H1 (cell line): ENCODE measurements at regions not wholly inside any gene's neighbourhood (a gene's known extent, or its start where the extent isn't known, plus 50 kb on each side); places are given as distances from the start of the nearest gene placed in this dataset.

Source experiments
- CTCF ChIA-PET: fragments of 300-600 bp; sonication (Branson Sonifier 250); formaldehyde crosslinking; loops from one replicate; lab custom pipeline; 2021; ENCODE audit not compliant: partially characterized antibody; lab: Charles Lee
- POLR2A ChIA-PET: fragments of 300-600 bp; sonication (Branson Sonifier 250); formaldehyde crosslinking; loops from one replicate; lab custom pipeline; 2021; ENCODE audit warnings: inconsistent platforms; ENCODE audit not compliant: partially characterized antibody; lab: Charles Lee
- DNase-seq, 2 experiments: peaks; one replicate each; pipeline versions ENCODE4 v3.0.0 to v3.0.0-alpha.2; 2010 to 2022; ENCODE audit warnings: low spot score in 2 of 2, low read depth in 1 of 2, mixed read lengths in 1 of 2
- FAIRE-seq: peaks from 2 replicates; lab custom pipeline; 2011; peaks lifted over from hg19 to GRCh38; lab: Jason Lieb, UNC
- H2AFZ ChIP-seq: 2 replicates; pipeline ENCODE4 v1.8.1; 2012; ENCODE audit warnings: low read length, inconsistent platforms
- H2AK5ac ChIP-seq: 2 replicates; pipeline ENCODE4 v1.6.1; 2013; ENCODE audit warnings: low read depth, low read length
- H2BK120ac ChIP-seq: replicated peaks from 2 replicates; pipeline ENCODE3; 2013; ENCODE audit warnings: low read depth, low read length, inconsistent platforms
- H2BK12ac ChIP-seq: 2 replicates; pipeline ENCODE4 v1.6.1; 2013; ENCODE audit warnings: low read depth, low read length
- H2BK15ac ChIP-seq: 2 replicates; pipeline ENCODE4 v1.6.1; 2013; ENCODE audit warnings: low read length
- H2BK20ac ChIP-seq: 2 replicates; pipeline ENCODE4 v1.6.1; 2013; ENCODE audit warnings: low read length
- H2BK5ac ChIP-seq: 2 replicates; pipeline ENCODE4 v1.6.1; 2013; ENCODE audit warnings: low read depth, low read length
- H3K14ac ChIP-seq: 2 replicates; pipeline ENCODE4 v1.6.1; 2013; ENCODE audit warnings: inconsistent platforms; ENCODE audit not compliant: insufficient read length
- H3K18ac ChIP-seq: 2 replicates; pipeline ENCODE4 v1.6.1; 2013; ENCODE audit warnings: low read length; ENCODE audit errors: extremely low read depth
- H3K23ac ChIP-seq: 2 replicates; pipeline ENCODE4 v1.6.1; 2013; ENCODE audit warnings: inconsistent platforms; ENCODE audit not compliant: insufficient read length
- H3K23me2 ChIP-seq: 2 replicates; pipeline ENCODE4 v1.6.1; 2013; ENCODE audit warnings: low read depth, low read length
- H3K27ac ChIP-seq: 2 replicates; pipeline ENCODE4 v1.6.1; 2011; ENCODE audit warnings: low read depth, low read length, inconsistent platforms
- H3K27me3 ChIP-seq, 4 experiments: replicated peaks in 1 of 4; 1 replicate in 1 of 4; 2 replicates in 3 of 4; pipeline versions ENCODE4 v1.6.1 to v1.8.1; 2011 to 2013; ENCODE audit warnings: low read length in 3 of 4, mild to moderate bottlenecking in 3 of 4, inconsistent platforms in 2 of 4, mixed read lengths in 2 of 4, moderate library complexity in 1 of 4; ENCODE audit not compliant: control insufficient read depth in 3 of 4, insufficient read depth in 3 of 4; ENCODE audit errors: extremely low read depth in 1 of 4
- H3K36me3 ChIP-seq, 4 experiments: 2 replicates each; pipeline versions ENCODE4 v1.6.1 to v1.8.1; 2011 to 2013; ENCODE audit warnings: mild to moderate bottlenecking in 4 of 4, low read length in 3 of 4, moderate library complexity in 2 of 4, control low read depth in 1 of 4, inconsistent platforms in 1 of 4; ENCODE audit not compliant: insufficient read depth in 4 of 4, control insufficient read depth in 2 of 4
- H3K4ac ChIP-seq: replicated peaks from 2 replicates; pipeline ENCODE3; 2013; ENCODE audit warnings: low read length, low read depth, mixed read lengths, inconsistent platforms; ENCODE audit not compliant: insufficient read length
- H3K4me1 ChIP-seq, 4 experiments: replicated peaks in 1 of 4; 1 replicate in 1 of 4; 2 replicates in 3 of 4; pipeline versions ENCODE4 v1.6.1 to v1.8.1; 2011 to 2013; ENCODE audit warnings: low read length in 3 of 4, inconsistent platforms in 2 of 4, mixed read lengths in 1 of 4; ENCODE audit not compliant: insufficient read depth in 4 of 4, control insufficient read depth in 3 of 4
- H3K4me2 ChIP-seq, 2 experiments: 2 replicates each; pipeline versions ENCODE4 v1.6.1 to v1.8.1; 2011 to 2013; ENCODE audit warnings: low read depth in 2 of 2, low read length in 2 of 2, control low read depth in 1 of 2, inconsistent platforms in 1 of 2, mild to moderate bottlenecking in 1 of 2; ENCODE audit not compliant: insufficient read depth in 1 of 2
- H3K4me3 ChIP-seq, 4 experiments: fragments of 200-600, 300-600 bp in 1 of 4; sonication (generic), shearing (Covaris generic), sonication (Bioruptor Twin) in 1 of 4; 2 replicates each; pipeline versions ENCODE4 v1.5.1 to v1.8.1; 2011 to 2016; ENCODE audit warnings: low read length in 4 of 4, low read depth in 3 of 4, control low read depth in 2 of 4, inconsistent platforms in 2 of 4, mild to moderate bottlenecking in 2 of 4, mixed read lengths in 1 of 4, moderate library complexity in 1 of 4; ENCODE audit not compliant: insufficient read depth in 2 of 4; ENCODE audit errors: extremely low read depth in 1 of 4
- H3K56ac ChIP-seq: replicated peaks from 2 replicates; pipeline ENCODE3; 2013; ENCODE audit warnings: low read depth, mild to moderate bottlenecking, mixed read lengths, low read length, inconsistent platforms; ENCODE audit not compliant: insufficient read length
- H3K79me1 ChIP-seq: 2 replicates; pipeline ENCODE4 v1.6.1; 2013; ENCODE audit warnings: low read depth, low read length, control low read depth
- H3K79me2 ChIP-seq, 2 experiments: 2 replicates each; pipeline versions ENCODE4 v1.6.1 to v1.8.1; 2012 to 2013; ENCODE audit warnings: low read length in 2 of 2, mild to moderate bottlenecking in 2 of 2, inconsistent platforms in 1 of 2; ENCODE audit not compliant: insufficient read depth in 2 of 2, control insufficient read depth in 1 of 2
- H3K9ac ChIP-seq, 4 experiments: replicated peaks in 1 of 4; 1 replicate in 1 of 4; 2 replicates in 3 of 4; pipeline versions ENCODE4 v1.6.1 to v1.8.1; 2011 to 2013; ENCODE audit warnings: low read depth in 3 of 4, low read length in 3 of 4, control low read depth in 2 of 4, mild to moderate bottlenecking in 2 of 4, moderate library complexity in 2 of 4, inconsistent platforms in 1 of 4; ENCODE audit errors: extremely low read depth in 1 of 4
- H3K9me3 ChIP-seq, 2 experiments: 2 replicates each; pipeline versions ENCODE4 v1.6.1 to v1.8.1; 2012 to 2013; ENCODE audit warnings: mild to moderate bottlenecking in 2 of 2, moderate library complexity in 2 of 2, control low read depth in 1 of 2, inconsistent platforms in 1 of 2, low read depth in 1 of 2, low read length in 1 of 2, mixed read lengths in 1 of 2; ENCODE audit not compliant: insufficient read depth in 2 of 2
- H4K20me1 ChIP-seq, 2 experiments: replicated peaks in 1 of 2; 2 replicates each; pipeline versions ENCODE3 to v1.8.1; 2011 to 2013; ENCODE audit warnings: inconsistent platforms in 2 of 2, low read length in 2 of 2, mild to moderate bottlenecking in 1 of 2; ENCODE audit not compliant: insufficient read depth in 2 of 2, control insufficient read depth in 1 of 2
- H4K5ac ChIP-seq: 2 replicates; pipeline ENCODE4 v1.6.1; 2013; ENCODE audit warnings: low read length, low read depth, mixed read lengths, inconsistent platforms; ENCODE audit not compliant: insufficient read length
- H4K8ac ChIP-seq: 2 replicates; pipeline ENCODE4 v1.8.0; 2013; ENCODE audit warnings: mild to moderate bottlenecking, moderate library complexity, low read length, inconsistent platforms; ENCODE audit not compliant: insufficient read depth; ENCODE audit errors: extremely low read depth
- H4K91ac ChIP-seq: replicated peaks from 2 replicates; pipeline ENCODE3; 2013; ENCODE audit warnings: low read length, mixed read lengths, inconsistent platforms; ENCODE audit not compliant: insufficient read length
- ATF2 ChIP-seq: IDR thresholded peaks from 2 replicates; pipeline ENCODE4 v1.6.1; 2012; ENCODE audit warnings: low read length, inconsistent platforms
- ATF3 ChIP-seq: IDR thresholded peaks from 2 replicates; pipeline ENCODE4 v1.6.1; 2011; ENCODE audit warnings: low read depth, mild to moderate bottlenecking, low read length; ENCODE audit not compliant: insufficient read depth
- BACH1 ChIP-seq: IDR thresholded peaks from 2 replicates; pipeline ENCODE4 v1.6.1; 2012; ENCODE audit warnings: low read length, improper control_type of control experiment
- BRCA1 ChIP-seq: IDR thresholded peaks from 2 replicates; pipeline ENCODE4 v1.6.1; 2012; ENCODE audit warnings: low read depth, low read length, improper control_type of control experiment
- CBX5 ChIP-seq: fragments of 300-800, 300-1000 bp; sonication (generic); IDR thresholded peaks from 2 replicates; pipeline ENCODE4 v1.7.1; 2016; ENCODE audit warnings: antibody characterized with exemption, low read length, low read depth
- CBX8 ChIP-seq: fragments of 300-800, 300-1000 bp; sonication (generic); IDR thresholded peaks from 2 replicates; pipeline ENCODE4 v1.7.1; 2016; ENCODE audit warnings: low read depth, low read length, borderline replicate concordance
- EP300 ChIP-seq, 2 experiments: IDR thresholded peaks; 1 replicate in 1 of 2; 2 replicates in 1 of 2; pipeline ENCODE4 v1.6.1; 2011 to 2012; ENCODE audit warnings: low read depth in 2 of 2, low read length in 2 of 2, mild to moderate bottlenecking in 2 of 2, borderline replicate concordance in 1 of 2, inconsistent platforms in 1 of 2, moderate library complexity in 1 of 2
- NANOG ChIP-seq: IDR thresholded peaks from 2 replicates; pipeline ENCODE4 v1.6.1; 2011; ENCODE audit warnings: low read length, low read depth, mild to moderate bottlenecking, inconsistent platforms; ENCODE audit not compliant: insufficient read depth, poor library complexity, severe bottlenecking
- PHF8 ChIP-seq: fragments of 200-600 bp; sonication (generic); conservative IDR thresholded peaks from 2 replicates; pipeline ENCODE4 v1.7.1; 2012; ENCODE audit warnings: low read depth, mild to moderate bottlenecking, inconsistent platforms, low read length, moderate library complexity
- ZNF274 ChIP-seq: IDR thresholded peaks from 2 replicates; pipeline ENCODE4 v1.7.0; 2012; ENCODE audit warnings: low read length, borderline replicate concordance; ENCODE audit errors: extremely low read depth
- WGBS, 2 experiments: shearing (Covaris generic) in 1 of 2; methylation state at CpG; one replicate each; pipeline versions ENCODE4 v1.1.6 to v1.1.7; 2013 to 2015; ENCODE audit warnings: low lambda C conversion rate in 2 of 2, mixed read lengths in 2 of 2, inconsistent platforms in 1 of 2, low coverage in 1 of 2, missing lambda C conversion rate in 1 of 2; ENCODE audit not compliant: insufficient replicate concordance in 2 of 2, insufficient coverage in 1 of 2, insufficient read length in 1 of 2; ENCODE audit errors: extremely low coverage in 1 of 2, missing lambda C conversion rate in 1 of 2; 5-methylcytosine and 5-hydroxymethylcytosine counted together
- TF ChIP-seq, protein P1 (sequence below): IDR thresholded peaks from 2 replicates; pipeline ENCODE4 v1.6.1; 2012; ENCODE audit warnings: inconsistent platforms

DNA sequence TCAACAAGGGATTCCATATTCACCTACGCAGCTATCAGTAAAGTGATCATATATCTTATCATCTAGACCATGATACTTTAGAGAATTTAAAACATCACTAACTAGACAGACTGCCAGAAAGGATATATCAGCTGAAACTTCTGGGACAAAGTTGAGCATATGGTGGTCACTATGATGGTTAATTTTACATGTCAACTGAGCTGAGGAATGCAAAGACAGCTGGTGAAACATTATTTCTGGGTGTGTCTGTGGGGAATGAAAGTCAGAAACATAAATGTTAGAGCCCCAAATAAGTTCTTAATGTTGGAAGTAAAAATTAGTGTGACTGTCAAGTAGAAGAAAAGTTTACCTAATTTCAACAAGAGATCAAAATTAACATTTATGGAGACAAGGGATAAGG, 440.0 kb upstream of the IRAK1BP1 start:
- H4K8ac ChIP-seq: no peak overlapping the region
- H2BK12ac ChIP-seq: no peak overlapping the region
- no peak overlapping the region for H2BK20ac ChIP-seq
- H4K5ac ChIP-seq: no peak overlapping the region
- no peak overlapping the region for H2BK15ac ChIP-seq
- H3K9me3 ChIP-seq: no peaks in the 10 kb centered on the region; a peak in 1 of 4 replicates
- H3K9ac ChIP-seq: no peak overlapping the region
- no peak overlapping the region for H4K91ac ChIP-seq
- H2BK120ac ChIP-seq: no peak overlapping the region
- no peak overlapping the region for H2BK5ac ChIP-seq
- H3K14ac ChIP-seq: no peak overlapping the region
- H3K23me2 ChIP-seq: no peaks in the 10 kb centered on the region
- no peak overlapping the region for H3K4me2 ChIP-seq
- no peak overlapping the region for H3K4ac ChIP-seq
- no peak overlapping the region for H3K56ac ChIP-seq
- H3K18ac ChIP-seq: no peak overlapping the region
- ChIA-PET POLR2A (no interaction called here), CTCF (no interaction called here)
- no peak overlapping the region for H3K23ac ChIP-seq
- no peak overlapping the region for H2AFZ ChIP-seq
- no peaks in the 10 kb centered on the region for H3K79me2 ChIP-seq
- DNase-seq: no peak
- H3K27me3 ChIP-seq: no peaks in the 10 kb centered on the region
- 89% methylated on average over 1 of the region's 1 CpG; no CpG with 5 or more reads in 1 of the 2 experiments for WGBS, 2 experiments
- no peaks in the 10 kb centered on the region for H3K79me1 ChIP-seq
- no peak overlapping the region for H3K4me3 ChIP-seq
- H4K20me1 ChIP-seq: no peaks in the 10 kb centered on the region
- H3K4me1 ChIP-seq: no peaks in the 10 kb centered on the region
- H2AK5ac ChIP-seq: no peak overlapping the region
- no peaks in the 10 kb centered on the region for H3K36me3 ChIP-seq
- FAIRE-seq: no peak
- no peak overlapping the region for H3K27ac ChIP-seq
- TF ChIP-seq PHF8: no peak
- TF ChIP-seq ATF3: no peak
- TF ChIP-seq, protein P1, sequence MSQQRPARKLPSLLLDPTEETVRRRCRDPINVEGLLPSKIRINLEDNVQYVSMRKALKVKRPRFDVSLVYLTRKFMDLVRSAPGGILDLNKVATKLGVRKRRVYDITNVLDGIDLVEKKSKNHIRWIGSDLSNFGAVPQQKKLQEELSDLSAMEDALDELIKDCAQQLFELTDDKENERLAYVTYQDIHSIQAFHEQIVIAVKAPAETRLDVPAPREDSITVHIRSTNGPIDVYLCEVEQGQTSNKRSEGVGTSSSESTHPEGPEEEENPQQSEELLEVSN: no peak
- no peak for TF ChIP-seq CBX5
- no peak for TF ChIP-seq EP300 (IDR thresholded peaks at IDR 0.05; ENCODE audit: borderline replicate concordance in 1 of 2, low read depth in 2 of 2, low read length in 2 of 2)
- TF ChIP-seq CBX8: no peak
- TF ChIP-seq BRCA1: no peak
- no peak for TF ChIP-seq ATF2
- TF ChIP-seq ZNF274: no peak
- no peak for TF ChIP-seq BACH1
- TF ChIP-seq NANOG: no peak
